A673 (cell line): ENCODE measurements at regions not wholly inside any gene's neighbourhood (a gene's known extent, or its start where the extent isn't known, plus 50 kb on each side); places are given as distances from the start of the nearest gene placed in this dataset.
A peak's percentile ranks its signal among the peaks of the same experiment; 100 is the strongest.

Source experiments
- BruUV-seq: library from RNA; stranded (reverse); fragments of 400-500 nt; replicated peaks from 2 replicates; lab custom pipeline; 2021; lab: Mats Ljungman, UMichigan
- CTCF ChIA-PET: fragments of 300-600 bp; sonication (Branson Sonifier 250); formaldehyde crosslinking; loops from one replicate; lab custom pipeline; 2022; ENCODE audit warnings: antibody characterized with exemption; lab: Charles Lee
- POLR2A ChIA-PET: fragments of 300-600 bp; sonication (Branson Sonifier 250); formaldehyde crosslinking; loops from one replicate; lab custom pipeline; 2022; ENCODE audit warnings: antibody characterized with exemption; ENCODE audit not compliant: low non-redundant PET; lab: Charles Lee
- DNase-seq: peaks from one replicate; pipeline ENCODE4 v3.0.0-alpha.2; 2015; ENCODE audit warnings: low spot score
- H3K27ac ChIP-seq: fragments of 200-600 bp; sonication (generic); 2 replicates; pipeline ENCODE4 v1.5.1; 2016; ENCODE audit warnings: mixed run types, low read depth, mild to moderate bottlenecking, mixed read lengths, antibody characterized with exemption, low read length; ENCODE audit not compliant: poor library complexity, severe bottlenecking
- H3K27me3 ChIP-seq: fragments of 200-600 bp; sonication (generic); replicated peaks from 2 replicates; pipeline ENCODE4 v1.6.1; 2017; ENCODE audit warnings: mixed run types, low read depth, mild to moderate bottlenecking, mixed read lengths, antibody characterized with exemption, low read length; ENCODE audit not compliant: insufficient read depth, poor library complexity
- H3K36me3 ChIP-seq: fragments of 200-600 bp; sonication (generic); 2 replicates; pipeline ENCODE4 v1.6.1; 2016; ENCODE audit warnings: mixed run types, mild to moderate bottlenecking, mixed read lengths, antibody characterized with exemption, low read length; ENCODE audit not compliant: insufficient read depth, poor library complexity, severe bottlenecking
- H3K4me1 ChIP-seq: fragments of 200-600 bp; sonication (generic); 2 replicates; pipeline ENCODE4 v1.6.1; 2017; ENCODE audit warnings: mixed run types, mild to moderate bottlenecking, mixed read lengths, antibody characterized with exemption, low read length; ENCODE audit not compliant: insufficient read depth, poor library complexity, severe bottlenecking
- H3K4me3 ChIP-seq: fragments of 200-600 bp; sonication (generic); 2 replicates; pipeline ENCODE4 v1.5.1; 2016; ENCODE audit warnings: low read depth, mixed run types, mild to moderate bottlenecking, mixed read lengths, low read length; ENCODE audit not compliant: poor library complexity, severe bottlenecking
- H3K9me3 ChIP-seq: fragments of 200-600 bp; sonication (generic); 2 replicates; pipeline ENCODE4 v1.6.1; 2016; ENCODE audit warnings: mixed run types, low read depth, mild to moderate bottlenecking, mixed read lengths, antibody characterized with exemption, low read length; ENCODE audit not compliant: poor library complexity, severe bottlenecking
- CTCF ChIP-seq: fragments of 300-800, 200-600 bp; sonication (generic); conservative IDR thresholded peaks from 2 replicates; pipeline ENCODE4 v1.5.1; 2017; ENCODE audit warnings: low read depth, mild to moderate bottlenecking, antibody characterized with exemption, low read length, moderate library complexity, mixed read lengths
- EZH2 ChIP-seq: fragments of 200-600 bp; sonication (generic); IDR thresholded peaks from 2 replicates; pipeline ENCODE4 v1.6.1; 2017; ENCODE audit warnings: borderline replicate concordance, low read depth, mild to moderate bottlenecking, mixed read lengths, antibody characterized with exemption, low read length; ENCODE audit not compliant: poor library complexity, severe bottlenecking
- intact Hi-C: fragments of 100-400 bp; cut with micrococcal nuclease; formaldehyde crosslinking; loops from one replicate; pipeline ENCODE4 v1.10.0; 2022; ENCODE audit not compliant: unreplicated experiment

GRCh38 chr1:78224246-78224785 lies 178.6 kb downstream of the GIPC2 start:
- POLR2A ChIA-PET = no interaction called here
- TF ChIP-seq CTCF (no peak), EZH2 (no peak)
- Histone ChIP-seq H3K4me1 (no peaks in the 10 kb centered on the region), H3K4me3 (no peak overlapping the region), H3K27me3 (no peaks in the 10 kb centered on the region), H3K27ac (no peak overlapping the region), H3K36me3 (no peaks in the 10 kb centered on the region), H3K9me3 (no peaks in the 10 kb centered on the region)
- DNase-seq = no peak
- no TSS peak for BruUV-seq
- intact Hi-C loops = no loop called here
- CTCF ChIA-PET = no interaction called here

- BruUV-seq = no TSS peak
Measured at GRCh38 chr1:78224861-78225552, 179.2 kb downstream of the GIPC2 start.

GRCh38 chr1:78226784-78227183 lies 181.0 kb downstream of the GIPC2 start:
- Histone ChIP-seq H3K36me3 (no peaks in the 10 kb centered on the region), H3K27ac (no peak overlapping the region), H3K4me3 (no peak overlapping the region), H3K4me1 (no peaks in the 10 kb centered on the region), H3K9me3 (no peaks in the 10 kb centered on the region), H3K27me3 (no peaks in the 10 kb centered on the region)
- ChIA-PET POLR2A (no interaction called here), CTCF (no interaction called here)
- BruUV-seq = no TSS peak
- no peak for TF ChIP-seq EZH2
- no peak for TF ChIP-seq CTCF
- intact Hi-C loops = no loop called here
- DNase-seq = no peak

More at GRCh38 chr1:78224861-78225552, 179.2 kb downstream of the GIPC2 start:
- CTCF ChIA-PET = no interaction called here
- Histone ChIP-seq H3K36me3 (no peaks in the 10 kb centered on the region), H3K4me3 (no peak overlapping the region), H3K27ac (no peak overlapping the region), H3K9me3 (no peaks in the 10 kb centered on the region), H3K27me3 (no peaks in the 10 kb centered on the region), H3K4me1 (no peaks in the 10 kb centered on the region)
- POLR2A ChIA-PET = no interaction called here
- DNase-seq = peak; percentile 23
- intact Hi-C loops = no loop called here
- no peak for TF ChIP-seq CTCF
- no peak for TF ChIP-seq EZH2
